ENCODE measurements at regions not wholly inside any gene's neighbourhood (a gene's known extent, or its start where the extent isn't known, plus 50 kb on each side); places are given as distances from the start of the nearest gene placed in this dataset.

DNA sequence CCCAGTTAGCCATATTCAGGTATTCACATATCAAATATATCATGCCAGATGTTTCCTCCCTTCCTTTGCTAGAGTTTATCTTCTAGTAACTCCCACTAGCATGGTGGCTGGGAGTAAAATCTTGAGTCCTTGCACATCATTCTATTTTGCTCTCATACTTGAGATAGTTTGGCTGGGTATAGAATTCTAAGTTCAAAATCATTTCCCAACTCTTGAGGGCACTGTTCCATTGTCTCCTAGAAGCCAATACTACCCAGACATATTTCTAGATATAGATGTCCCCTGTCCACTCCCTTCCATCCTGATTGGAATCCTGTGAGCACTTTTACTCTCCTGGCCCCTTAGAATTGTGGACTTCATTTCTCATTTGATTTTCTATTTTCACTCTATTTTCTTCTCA lies 104.7 kb downstream of the ZFP64 start:
- TF ChIP-seq, protein P1, sequence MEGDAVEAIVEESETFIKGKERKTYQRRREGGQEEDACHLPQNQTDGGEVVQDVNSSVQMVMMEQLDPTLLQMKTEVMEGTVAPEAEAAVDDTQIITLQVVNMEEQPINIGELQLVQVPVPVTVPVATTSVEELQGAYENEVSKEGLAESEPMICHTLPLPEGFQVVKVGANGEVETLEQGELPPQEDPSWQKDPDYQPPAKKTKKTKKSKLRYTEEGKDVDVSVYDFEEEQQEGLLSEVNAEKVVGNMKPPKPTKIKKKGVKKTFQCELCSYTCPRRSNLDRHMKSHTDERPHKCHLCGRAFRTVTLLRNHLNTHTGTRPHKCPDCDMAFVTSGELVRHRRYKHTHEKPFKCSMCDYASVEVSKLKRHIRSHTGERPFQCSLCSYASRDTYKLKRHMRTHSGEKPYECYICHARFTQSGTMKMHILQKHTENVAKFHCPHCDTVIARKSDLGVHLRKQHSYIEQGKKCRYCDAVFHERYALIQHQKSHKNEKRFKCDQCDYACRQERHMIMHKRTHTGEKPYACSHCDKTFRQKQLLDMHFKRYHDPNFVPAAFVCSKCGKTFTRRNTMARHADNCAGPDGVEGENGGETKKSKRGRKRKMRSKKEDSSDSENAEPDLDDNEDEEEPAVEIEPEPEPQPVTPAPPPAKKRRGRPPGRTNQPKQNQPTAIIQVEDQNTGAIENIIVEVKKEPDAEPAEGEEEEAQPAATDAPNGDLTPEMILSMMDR (IDR thresholded peaks at IDR 0.05), result no peak

DNA sequence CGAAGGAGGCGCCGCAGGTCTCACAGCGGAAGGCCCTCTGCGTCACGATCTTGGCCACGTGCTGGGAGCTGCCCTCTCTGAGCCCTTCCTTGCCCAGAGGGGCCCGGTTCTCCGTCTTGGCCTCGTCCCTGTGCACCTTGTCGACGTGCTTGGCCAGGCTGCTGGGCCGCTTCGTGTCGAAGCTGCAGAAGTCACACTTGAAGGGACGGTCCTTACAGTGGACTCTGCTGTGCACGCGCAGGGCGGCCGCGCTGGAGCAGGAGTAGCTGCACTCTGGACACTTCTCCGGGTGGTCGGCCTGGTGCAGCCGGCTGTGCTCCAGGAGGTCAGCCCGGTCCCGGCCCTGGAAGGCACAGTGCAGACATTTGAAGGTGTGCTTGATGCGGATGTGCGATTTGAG lies 106.9 kb downstream of the ZFP64 start:
- DNase-seq (ENCODE audit: low spot score), result no peak
- Histone ChIP-seq H3K9me3 (peaks cover 0 to 14% of the 10 kb centered on the region in 2 donors), H3K4me3 (no peak overlapping the region), H3K36me3 (no peaks in the 10 kb centered on the region), H3K4me1 (no peaks in the 10 kb centered on the region), H3K27ac (no peak overlapping the region), H3K27me3 (no peaks in the 10 kb centered on the region)
- TF ChIP-seq, protein P1 (IDR thresholded peaks at IDR 0.05), result no peak

More for the DNA sequence above, 104.7 kb downstream of the ZFP64 start:
- Histone ChIP-seq H3K4me3 (no peak overlapping the region), H3K9me3 (peaks cover 0 to 14% of the 10 kb centered on the region in 2 donors), H3K36me3 (no peaks in the 10 kb centered on the region), H3K27ac (no peak overlapping the region), H3K27me3 (no peaks in the 10 kb centered on the region), H3K4me1 (no peaks in the 10 kb centered on the region)
- DNase-seq (ENCODE audit: low spot score), result no peak

DNA sequence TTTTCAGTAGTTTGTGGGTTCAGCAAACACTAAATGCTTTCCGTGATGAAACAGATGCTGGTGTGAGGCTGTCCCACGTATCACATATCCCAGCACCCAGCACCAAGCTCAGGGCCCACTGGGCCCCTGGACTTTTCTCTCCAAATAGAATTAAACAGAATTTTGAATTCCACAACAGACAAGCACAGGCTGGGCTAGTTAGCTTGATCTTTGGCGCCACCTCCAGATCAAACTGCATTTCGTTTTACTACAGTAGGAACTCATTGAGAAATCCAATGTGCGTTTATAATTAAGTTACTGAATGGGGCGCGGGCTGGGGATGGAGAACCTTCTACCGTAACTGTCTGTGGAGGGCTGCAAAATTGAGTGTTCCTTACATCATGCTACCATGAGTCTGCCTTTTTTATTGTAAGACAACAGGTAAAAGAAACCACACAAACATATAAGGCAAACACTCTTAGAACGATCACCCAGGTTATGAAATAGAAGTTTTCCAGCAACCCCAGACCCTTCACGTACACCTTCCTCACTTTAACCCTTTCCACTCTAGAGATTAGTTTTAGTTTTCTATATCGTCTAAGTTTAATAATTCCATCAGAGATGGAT lies 107.8 kb downstream of the ZFP64 start:
- H3K27me3 ChIP-seq, result no peaks in the 10 kb centered on the region
- H3K36me3 ChIP-seq, result no peaks in the 10 kb centered on the region
- no peak overlapping the region for H3K27ac ChIP-seq
- peaks cover 0 to 14% of the 10 kb centered on the region in 2 donors for H3K9me3 ChIP-seq
- TF ChIP-seq, protein P1 (IDR thresholded peaks at IDR 0.05), result peak in 1 of 2 donors; percentile 67
- H3K4me1 ChIP-seq, result no peaks in the 10 kb centered on the region
- DNase-seq (ENCODE audit: low spot score), result peak; percentile 64
- no peak overlapping the region for H3K4me3 ChIP-seq

DNA sequence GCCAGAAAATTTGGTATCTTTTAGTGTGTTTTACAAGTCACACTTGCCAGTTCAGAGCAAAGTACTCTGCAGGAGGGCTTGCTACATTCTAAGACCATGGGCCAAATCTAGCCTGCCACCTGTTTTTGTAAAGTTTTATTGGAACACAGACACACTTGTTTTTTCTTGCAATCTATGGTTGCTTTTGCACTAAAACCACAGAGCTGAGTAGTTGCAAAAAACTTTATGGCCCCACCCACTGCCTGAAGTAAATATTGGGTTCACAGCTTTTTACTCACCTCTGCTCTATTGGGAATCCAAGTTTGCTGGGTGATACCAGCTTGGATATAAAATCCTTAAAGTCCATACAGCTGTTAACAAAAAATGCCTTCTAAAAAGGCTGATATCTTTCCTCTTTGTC lies 109.0 kb downstream of the ZFP64 start:
- peaks cover 0 to 12% of the 10 kb centered on the region in 2 donors for H3K9me3 ChIP-seq
- TF ChIP-seq, protein P1 (IDR thresholded peaks at IDR 0.05), result no peak

DNA sequence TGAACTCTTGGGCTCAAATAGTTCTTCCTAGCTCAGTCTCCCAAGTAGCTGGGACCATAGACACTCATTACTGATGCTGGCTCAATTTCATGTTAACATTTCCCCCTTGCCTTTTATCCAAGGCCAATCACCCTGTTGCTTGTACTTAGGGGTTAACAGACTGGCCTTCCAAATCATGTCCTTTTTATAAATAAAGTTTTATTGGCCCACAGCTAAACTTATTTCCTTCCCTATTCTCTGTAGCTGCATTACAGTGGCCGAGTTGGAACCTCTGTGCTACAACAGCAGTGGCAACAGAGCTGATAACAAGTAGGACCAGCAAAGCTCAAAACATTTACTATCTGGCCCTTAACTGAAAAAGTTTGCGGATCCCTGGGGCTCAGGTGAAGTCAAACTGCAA lies 109.8 kb downstream of the ZFP64 start:
- DNase-seq (ENCODE audit: low spot score), result no peak
- TF ChIP-seq, protein P1 (IDR thresholded peaks at IDR 0.05), result no peak
- Histone ChIP-seq H3K4me1 (no peaks in the 10 kb centered on the region), H3K4me3 (no peak overlapping the region), H3K9me3 (peaks cover 0 to 3% of the 10 kb centered on the region in 2 donors), H3K36me3 (no peaks in the 10 kb centered on the region), H3K27ac (no peak overlapping the region), H3K27me3 (no peaks in the 10 kb centered on the region)

More for the DNA sequence above, 109.0 kb downstream of the ZFP64 start:
- no peak overlapping the region for H3K27ac ChIP-seq
- H3K36me3 ChIP-seq, result no peaks in the 10 kb centered on the region
- no peak for DNase-seq (ENCODE audit: low spot score)
- no peak overlapping the region for H3K4me3 ChIP-seq
- no peaks in the 10 kb centered on the region for H3K4me1 ChIP-seq
- no peaks in the 10 kb centered on the region for H3K27me3 ChIP-seq

DNA sequence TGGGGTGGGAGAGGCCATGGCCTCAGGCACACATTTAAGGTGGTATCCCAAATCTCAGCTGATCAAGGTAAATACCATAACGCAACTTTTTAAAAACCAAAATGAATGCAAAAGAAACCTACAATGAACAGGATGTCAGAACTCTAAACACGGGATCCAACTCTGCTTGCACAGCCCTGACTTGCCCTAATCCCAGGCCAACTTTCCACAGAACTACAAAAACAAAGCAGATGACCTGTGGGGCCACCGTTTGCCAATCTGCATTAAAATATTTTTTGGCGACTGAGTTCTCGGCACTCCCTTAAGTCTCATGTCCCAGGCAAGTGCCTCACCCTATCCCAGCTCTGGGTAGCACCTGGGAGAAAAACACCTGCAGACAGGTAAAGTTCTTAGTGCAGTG lies 110.5 kb downstream of the ZFP64 start:
- Histone ChIP-seq H3K27me3 (no peaks in the 10 kb centered on the region), H3K27ac (no peak overlapping the region), H3K36me3 (no peaks in the 10 kb centered on the region), H3K4me1 (no peaks in the 10 kb centered on the region), H3K4me3 (no peak overlapping the region), H3K9me3 (no peaks in the 10 kb centered on the region)
- DNase-seq (ENCODE audit: low spot score), result no peak
- TF ChIP-seq, protein P1 (IDR thresholded peaks at IDR 0.05), result no peak
